ENCODE measurements at regions not wholly inside any gene's neighbourhood (a gene's known extent, or its start where the extent isn't known, plus 50 kb on each side); places are given as distances from the start of the nearest gene placed in this dataset.

- Mint-ChIP-seq H3K27ac (no peak overlapping the region), H3K4me3 (no peak overlapping the region), H3K27me3 (ENCODE audit: insufficient read depth) (no peaks in the 10 kb centered on the region), H3K36me3 (ENCODE audit: low read depth) (no peaks in the 10 kb centered on the region), H3K9me3 (no peaks in the 10 kb centered on the region), H3K4me1 (peaks cover 8% of the 10 kb centered on the region)
- H3K9me3 ChIP-seq (ENCODE audit: control insufficient read depth, low read length) = no peaks in the 10 kb centered on the region
- 88% methylated on average over 1 of the region's 1 CpG; no CpG with 5 or more reads in 1 of the 2 experiments for WGBS, 2 experiments (ENCODE audit: insufficient coverage in 1 of 2, insufficient read length in 1 of 2)
- peaks cover 8% of the 10 kb centered on the region for H3K4me1 ChIP-seq (ENCODE audit: control insufficient read depth, insufficient read depth, low read length)
- H3K4me3 ChIP-seq (ENCODE audit: low read length) = no peak overlapping the region
- TF ChIP-seq, protein P1, sequence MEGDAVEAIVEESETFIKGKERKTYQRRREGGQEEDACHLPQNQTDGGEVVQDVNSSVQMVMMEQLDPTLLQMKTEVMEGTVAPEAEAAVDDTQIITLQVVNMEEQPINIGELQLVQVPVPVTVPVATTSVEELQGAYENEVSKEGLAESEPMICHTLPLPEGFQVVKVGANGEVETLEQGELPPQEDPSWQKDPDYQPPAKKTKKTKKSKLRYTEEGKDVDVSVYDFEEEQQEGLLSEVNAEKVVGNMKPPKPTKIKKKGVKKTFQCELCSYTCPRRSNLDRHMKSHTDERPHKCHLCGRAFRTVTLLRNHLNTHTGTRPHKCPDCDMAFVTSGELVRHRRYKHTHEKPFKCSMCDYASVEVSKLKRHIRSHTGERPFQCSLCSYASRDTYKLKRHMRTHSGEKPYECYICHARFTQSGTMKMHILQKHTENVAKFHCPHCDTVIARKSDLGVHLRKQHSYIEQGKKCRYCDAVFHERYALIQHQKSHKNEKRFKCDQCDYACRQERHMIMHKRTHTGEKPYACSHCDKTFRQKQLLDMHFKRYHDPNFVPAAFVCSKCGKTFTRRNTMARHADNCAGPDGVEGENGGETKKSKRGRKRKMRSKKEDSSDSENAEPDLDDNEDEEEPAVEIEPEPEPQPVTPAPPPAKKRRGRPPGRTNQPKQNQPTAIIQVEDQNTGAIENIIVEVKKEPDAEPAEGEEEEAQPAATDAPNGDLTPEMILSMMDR (conservative IDR thresholded peaks at IDR 0.05) = no peak
- no peaks in the 10 kb centered on the region for H3K27me3 ChIP-seq (ENCODE audit: control insufficient read depth, insufficient read depth, low read length, poor library complexity, severe bottlenecking)
- H3K27ac ChIP-seq (ENCODE audit: low read depth, low read length) = no peak overlapping the region
- no peak overlapping the region for H3K9ac ChIP-seq (ENCODE audit: extremely low read depth, low read length, poor library complexity, severe bottlenecking)
- no peak for DNase-seq
- no peaks in the 10 kb centered on the region for H3K36me3 ChIP-seq (ENCODE audit: control insufficient read depth, insufficient read depth, low read length)
Observed at GRCh38 chr13:31522396-31522795, 216.9 kb upstream of the RXFP2 start.

DNA sequence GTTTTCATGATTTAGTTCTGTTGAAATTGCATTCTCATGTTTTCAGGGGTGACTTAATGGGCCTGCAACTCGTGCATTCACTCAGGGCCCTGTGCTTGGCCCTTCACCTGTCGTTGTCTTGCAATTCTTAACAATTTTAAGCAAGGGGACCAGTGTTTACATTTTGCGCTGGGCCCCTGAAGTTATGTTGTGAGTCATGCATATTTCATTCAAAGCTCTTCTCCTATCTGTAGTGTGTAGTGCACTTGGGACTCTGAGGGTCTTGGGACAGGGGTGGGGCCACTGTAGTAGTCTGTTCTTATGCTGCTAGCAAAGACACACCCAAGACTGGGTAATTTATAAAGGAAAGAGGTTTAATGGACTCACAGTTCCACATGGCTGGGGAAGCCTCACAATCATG lies 211.2 kb upstream of the RXFP2 start:
- H3K36me3 ChIP-seq (ENCODE audit: control insufficient read depth, insufficient read depth, low read length) = no peaks in the 10 kb centered on the region
- no peaks in the 10 kb centered on the region for H3K4me1 Mint-ChIP-seq
- WGBS, 2 experiments (ENCODE audit: insufficient coverage in 1 of 2, insufficient read length in 1 of 2) = 87 to 90% methylated on average over 2 to 3 of the region's 3 CpGs

GRCh38 chr13:31528758-31529157 lies 210.6 kb upstream of the RXFP2 start:
- Mint-ChIP-seq H3K4me3 (no peak overlapping the region), H3K36me3 (ENCODE audit: low read depth) (no peaks in the 10 kb centered on the region), H3K4me1 (no peaks in the 10 kb centered on the region), H3K9me3 (peaks cover 6% of the 10 kb centered on the region), H3K27me3 (ENCODE audit: insufficient read depth) (no peaks in the 10 kb centered on the region), H3K27ac (no peak overlapping the region)
- peaks cover 14% of the 10 kb centered on the region for H3K9me3 ChIP-seq (ENCODE audit: control insufficient read depth, low read length)
- H3K36me3 ChIP-seq (ENCODE audit: control insufficient read depth, insufficient read depth, low read length) = no peaks in the 10 kb centered on the region
- DNase-seq = no peak
- no peak overlapping the region for H3K27ac ChIP-seq (ENCODE audit: low read depth, low read length)
- TF ChIP-seq, protein P1 (conservative IDR thresholded peaks at IDR 0.05) = no peak
- no peak overlapping the region for H3K9ac ChIP-seq (ENCODE audit: extremely low read depth, low read length, poor library complexity, severe bottlenecking)
- 82 to 100% methylated on average over 1 of the region's 1 CpG for WGBS, 2 experiments (ENCODE audit: insufficient coverage in 1 of 2, insufficient read length in 1 of 2)
- H3K27me3 ChIP-seq (ENCODE audit: control insufficient read depth, insufficient read depth, low read length, poor library complexity, severe bottlenecking) = no peaks in the 10 kb centered on the region
- H3K4me1 ChIP-seq (ENCODE audit: control insufficient read depth, insufficient read depth, low read length) = no peaks in the 10 kb centered on the region
- H3K4me3 ChIP-seq (ENCODE audit: low read length) = no peak overlapping the region

More for the DNA sequence above, 211.2 kb upstream of the RXFP2 start:
- Mint-ChIP-seq H3K4me3 (no peak overlapping the region), H3K27me3 (ENCODE audit: insufficient read depth) (no peaks in the 10 kb centered on the region), H3K27ac (no peak overlapping the region), H3K9me3 (peaks cover 2% of the 10 kb centered on the region), H3K36me3 (ENCODE audit: low read depth) (no peaks in the 10 kb centered on the region)
- no peak overlapping the region for H3K4me3 ChIP-seq (ENCODE audit: low read length)
- no peak for DNase-seq
- no peaks in the 10 kb centered on the region for H3K4me1 ChIP-seq (ENCODE audit: control insufficient read depth, insufficient read depth, low read length)
- no peaks in the 10 kb centered on the region for H3K27me3 ChIP-seq (ENCODE audit: control insufficient read depth, insufficient read depth, low read length, poor library complexity, severe bottlenecking)
- TF ChIP-seq, protein P1 (conservative IDR thresholded peaks at IDR 0.05) = no peak
- no peak overlapping the region for H3K27ac ChIP-seq (ENCODE audit: low read depth, low read length)
- H3K9me3 ChIP-seq (ENCODE audit: control insufficient read depth, low read length) = peaks cover 8% of the 10 kb centered on the region
- H3K9ac ChIP-seq (ENCODE audit: extremely low read depth, low read length, poor library complexity, severe bottlenecking) = no peak overlapping the region
